ENCODE measurements at regions not wholly inside any gene's neighbourhood (a gene's known extent, or its start where the extent isn't known, plus 50 kb on each side); places are given as distances from the start of the nearest gene placed in this dataset.
"Not testable (repeated sequence)": the region's sequence is repeated elsewhere in the genome, so short reads cannot be mapped to it uniquely, and the experiment has no call there.

GRCh38 chr2:201551901-201552300 is 91.4 kb downstream of the TMEM237 start:
- DNase-seq = no peak
- Mint-ChIP-seq H3K4me1 (ENCODE audit: low read depth) (no peaks in the 10 kb centered on the region), H3K27me3 (no peaks in the 10 kb centered on the region), H3K9me3 (no peaks in the 10 kb centered on the region), H3K4me3 (no peak overlapping the region), H3K36me3 (ENCODE audit: low read depth) (no peaks in the 10 kb centered on the region), H3K27ac (no peak overlapping the region)
- POLR2A ChIA-PET = no interaction called here
- ATAC-seq = no peak
- intact Hi-C loops (cut with micrococcal nuclease) = no loop called here
- CTCF ChIA-PET = no interaction called here
- no peak for TF ChIP-seq CTCF (IDR thresholded peaks at IDR 0.05)

- Mint-ChIP-seq H3K9me3 (peaks cover 1% of the 10 kb centered on the region), H3K27ac (no peak overlapping the region), H3K36me3 (ENCODE audit: low read depth) (no peaks in the 10 kb centered on the region), H3K4me3 (no peak overlapping the region), H3K4me1 (ENCODE audit: low read depth) (no peaks in the 10 kb centered on the region), H3K27me3 (no peaks in the 10 kb centered on the region)
- ChIA-PET POLR2A (no interaction called here), CTCF (no interaction called here)
- intact Hi-C loops (cut with micrococcal nuclease) = no loop called here
- ATAC-seq (no peak), DNase-seq (no peak)
- no peak for TF ChIP-seq CTCF (IDR thresholded peaks at IDR 0.05)
These were observed 95.0 kb downstream of the STRADB start for GRCh38 chr2:201546576-201546975.

GRCh38 chr2:201542291-201542690 is 90.8 kb downstream of the STRADB start:
- TF ChIP-seq CTCF (IDR thresholded peaks at IDR 0.05) = no peak
- intact Hi-C loops (cut with micrococcal nuclease) = no loop called here
- POLR2A ChIA-PET = no interaction called here
- Mint-ChIP-seq H3K4me1 (ENCODE audit: low read depth) (no peaks in the 10 kb centered on the region), H3K4me3 (no peak overlapping the region), H3K27ac (no peak overlapping the region), H3K36me3 (ENCODE audit: low read depth) (no peaks in the 10 kb centered on the region), H3K27me3 (no peaks in the 10 kb centered on the region), H3K9me3 (peaks cover 3% of the 10 kb centered on the region)
- DNase-seq = no peak
- CTCF ChIA-PET = no interaction called here
- ATAC-seq = no peak

- H3K36me3 Mint-ChIP-seq (ENCODE audit: low read depth); H3K27me3 Mint-ChIP-seq; H3K27ac Mint-ChIP-seq; ATAC-seq; POLR2A ChIA-PET; intact Hi-C loops (cut with micrococcal nuclease); H3K4me1 Mint-ChIP-seq (ENCODE audit: low read depth); H3K4me3 Mint-ChIP-seq; H3K9me3 Mint-ChIP-seq; DNase-seq: not testable (repeated sequence)
- CTCF ChIA-PET = interaction anchor here (0.9 kb wide), 1 partner anchor 16 kb away, joined by 3 read pairs; no protein-coding TSS in a partner anchor
These were observed 87.7 kb downstream of the STRADB start for GRCh38 chr2:201539271-201539670.

- ChIA-PET CTCF (no interaction called here), POLR2A (no interaction called here)
These were observed 86.5 kb downstream of the STRADB start for GRCh38 chr2:201538025-201538424.

More at GRCh38 chr2:201538025-201538424, 86.5 kb downstream of the STRADB start:
- TF ChIP-seq CTCF (IDR thresholded peaks at IDR 0.05) = no peak
- Mint-ChIP-seq H3K4me1 (ENCODE audit: low read depth) (peaks cover 5% of the 10 kb centered on the region), H3K36me3 (ENCODE audit: low read depth) (peaks cover 2% of the 10 kb centered on the region), H3K4me3 (no peak overlapping the region), H3K27me3 (peaks cover 2% of the 10 kb centered on the region), H3K9me3 (peaks cover 8% of the 10 kb centered on the region), H3K27ac (no peak overlapping the region)
- no peak for ATAC-seq
- DNase-seq = no peak
- intact Hi-C loops (cut with micrococcal nuclease) = no loop called here
